GM06990 (cell line): ENCODE measurements at regions not wholly inside any gene's neighbourhood (a gene's known extent, or its start where the extent isn't known, plus 50 kb on each side); places are given as distances from the start of the nearest gene placed in this dataset.

Source experiments
- DNase-seq: peaks from one replicate; pipeline ENCODE4 v3.0.0-alpha.2; 2011; ENCODE audit not compliant: insufficient read length; ENCODE audit errors: extremely low read depth
- H3K27me3 ChIP-seq: replicated peaks from 2 replicates; pipeline ENCODE4 v1.6.0; 2011; ENCODE audit warnings: low read length; ENCODE audit not compliant: control insufficient read depth, insufficient read depth
- H3K36me3 ChIP-seq: 2 replicates; pipeline ENCODE4 v1.5.1; 2011; ENCODE audit warnings: low read length; ENCODE audit not compliant: control insufficient read depth, insufficient read depth
- H3K4me3 ChIP-seq: replicated peaks from 2 replicates; pipeline ENCODE4 v1.5.1; 2011; ENCODE audit warnings: low read depth, mild to moderate bottlenecking, control low read depth, low read length
- CTCF ChIP-seq: IDR thresholded peaks from 2 replicates; pipeline ENCODE4 v1.5.1; 2011; ENCODE audit warnings: low read length, control low read depth, mild to moderate bottlenecking, inconsistent platforms; ENCODE audit not compliant: insufficient read depth, poor library complexity, severe bottlenecking

- Histone ChIP-seq H3K36me3 (no peaks in the 10 kb centered on the region), H3K4me3 (no peak overlapping the region), H3K27me3 (no peaks in the 10 kb centered on the region)
- no peak for TF ChIP-seq CTCF
- no peak for DNase-seq
Observed at GRCh38 chr3:164196477-164196876, 881.8 kb downstream of the SI start.

- H3K36me3 ChIP-seq, result no peaks in the 10 kb centered on the region
- no peak for TF ChIP-seq CTCF
- DNase-seq, result no peak
- no peak overlapping the region for H3K4me3 ChIP-seq
- no peaks in the 10 kb centered on the region for H3K27me3 ChIP-seq
Observed at GRCh38 chr3:164194842-164195241, 883.5 kb downstream of the SI start.

DNA sequence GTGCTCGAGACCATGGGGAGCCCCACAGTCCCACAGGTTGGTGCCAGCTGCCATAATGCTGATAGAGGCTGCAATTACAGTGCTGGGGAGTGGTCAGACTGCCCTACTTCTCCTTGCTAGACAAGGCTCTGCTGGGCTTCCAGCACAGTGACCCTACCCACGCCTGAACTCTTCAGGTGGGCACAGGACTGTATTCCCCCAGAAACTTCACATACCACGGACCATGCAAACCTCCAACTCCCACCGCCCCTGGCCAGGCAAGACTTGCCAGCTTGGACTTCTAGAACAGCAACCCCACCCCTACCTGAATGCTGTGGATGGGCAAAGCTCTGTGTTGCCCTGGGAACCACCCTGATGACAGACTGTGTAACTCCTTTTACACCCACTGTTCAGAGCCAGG lies 885.3 kb downstream of the SI start:
- no peak for TF ChIP-seq CTCF
- DNase-seq, result no peak
- Histone ChIP-seq H3K27me3 (no peaks in the 10 kb centered on the region), H3K4me3 (no peak overlapping the region), H3K36me3 (no peaks in the 10 kb centered on the region)

GRCh38 chr3:164190566-164190965 lies 887.7 kb downstream of the SI start:
- H3K4me3 ChIP-seq, result no peak overlapping the region
- DNase-seq, result no peak
- no peaks in the 10 kb centered on the region for H3K36me3 ChIP-seq
- TF ChIP-seq CTCF, result no peak
- no peaks in the 10 kb centered on the region for H3K27me3 ChIP-seq

GRCh38 chr3:164186095-164186494 lies 892.2 kb downstream of the SI start:
- no peak overlapping the region for H3K4me3 ChIP-seq
- no peak for DNase-seq
- no peaks in the 10 kb centered on the region for H3K36me3 ChIP-seq
- H3K27me3 ChIP-seq, result no peaks in the 10 kb centered on the region
- TF ChIP-seq CTCF, result no peak

GRCh38 chr3:164179110-164179774 lies 899.1 kb downstream of the SI start:
- Histone ChIP-seq H3K4me3 (no peak overlapping the region), H3K36me3 (no peaks in the 10 kb centered on the region), H3K27me3 (no peaks in the 10 kb centered on the region)
- DNase-seq, result no peak
- no peak for TF ChIP-seq CTCF
